HEK293 (cell line): ENCODE measurements at regions not wholly inside any gene's neighbourhood (a gene's known extent, or its start where the extent isn't known, plus 50 kb on each side); places are given as distances from the start of the nearest gene placed in this dataset.
A peak's percentile ranks its signal among the peaks of the same experiment; 100 is the strongest.

ENCODE experiments used
- CTCF ChIA-PET: fragments of 350-600 bp; formaldehyde crosslinking; extraction: SDS; loops from one replicate; lab custom pipeline; 2021; ENCODE audit warnings: antibody characterized with exemption; lab: Yijun Ruan, JAX
- POLR2A ChIA-PET: fragments of 300-600 bp; formaldehyde crosslinking; extraction: SDS; loops from one replicate; lab custom pipeline; 2020; ENCODE audit warnings: antibody characterized with exemption, inconsistent platforms; lab: Yijun Ruan, JAX
- H3K27ac ChIP-seq: fragments of 200-500 bp; sonication (Bioruptor generic); 2 replicates; pipeline ENCODE4 v1.5.1; 2014; ENCODE audit warnings: low read depth, low read length, control low read depth, inconsistent platforms; ENCODE audit errors: extremely low read depth
- H3K36me3 ChIP-seq, 2 experiments: fragments of 200-500 bp in 1 of 2; sonication (Bioruptor generic) in 1 of 2; 1 replicate in 1 of 2; 2 replicates in 1 of 2; pipeline ENCODE4 v1.5.1; 2014 to 2017; ENCODE audit warnings: inconsistent platforms in 2 of 2, low read length in 2 of 2; ENCODE audit not compliant: control insufficient read depth in 2 of 2, insufficient read depth in 1 of 2
- H3K4me1 ChIP-seq: fragments of 200-500 bp; sonication (Bioruptor generic); 2 replicates; pipeline ENCODE4 v1.5.1; 2014; ENCODE audit warnings: mild to moderate bottlenecking, low read length, inconsistent platforms; ENCODE audit not compliant: control insufficient read depth, insufficient read depth
- H3K4me3 ChIP-seq: 2 replicates; pipeline ENCODE4 v1.5.1; 2011; ENCODE audit warnings: low read depth, mild to moderate bottlenecking, control low read depth, low read length, moderate library complexity
- H3K9me3 ChIP-seq: fragments of 200-500 bp; sonication (Bioruptor generic); 2 replicates; pipeline ENCODE4 v1.5.1; 2014; ENCODE audit warnings: low read depth, low read length, inconsistent platforms; ENCODE audit not compliant: control insufficient read depth, insufficient read depth
- ATF2 ChIP-seq: fragments of 450-650 bp; formaldehyde crosslinking; IDR thresholded peaks from 2 replicates; pipeline ENCODE4 v1.5.1; 2016; ENCODE audit warnings: missing biosample characterization, missing genetic modification characterization, low read depth
- BCL11A ChIP-seq: fragments of 450-650 bp; formaldehyde crosslinking; IDR thresholded peaks from 2 replicates; pipeline ENCODE4 v1.5.1; 2016; ENCODE audit warnings: low read depth, missing biosample characterization, missing genetic modification characterization
- MEIS1 ChIP-seq: sonication (generic); formaldehyde crosslinking; IDR thresholded peaks from 2 replicates; pipeline ENCODE4 v1.8.1; 2022; ENCODE audit warnings: missing genetic modification reagents, mild to moderate bottlenecking, borderline replicate concordance
- MYNN ChIP-seq: fragments of 450-650 bp; formaldehyde crosslinking; IDR thresholded peaks from 2 replicates; pipeline ENCODE4 v1.5.1; 2016; ENCODE audit warnings: missing biosample characterization, missing genetic modification characterization, borderline replicate concordance
- WT1 ChIP-seq: fragments of 450-650 bp; formaldehyde crosslinking; IDR thresholded peaks from 2 replicates; pipeline ENCODE4 v1.5.1; 2016; ENCODE audit warnings: missing biosample characterization, missing genetic modification characterization
- ZBTB21 ChIP-seq: fragments of 450-650 bp; formaldehyde crosslinking; IDR thresholded peaks from 2 replicates; pipeline ENCODE4 v1.5.1; 2017; ENCODE audit warnings: missing biosample characterization, missing genetic modification characterization
- ZFHX2 ChIP-seq: fragments of 450-650 bp; formaldehyde crosslinking; conservative IDR thresholded peaks from 2 replicates; pipeline ENCODE4 v1.5.1; 2016; ENCODE audit warnings: missing biosample characterization, missing genetic modification characterization
- ZFP37 ChIP-seq: fragments of 450-650 bp; formaldehyde crosslinking; IDR thresholded peaks from 2 replicates; pipeline ENCODE4 v1.5.1; 2016; ENCODE audit warnings: missing biosample characterization, missing genetic modification characterization
- ZIC2 ChIP-seq: fragments of 450-650 bp; formaldehyde crosslinking; IDR thresholded peaks from 2 replicates; pipeline ENCODE4 v1.5.1; 2016; ENCODE audit warnings: missing biosample characterization, missing genetic modification characterization
- ZNF132 ChIP-seq: fragments of 450-650 bp; formaldehyde crosslinking; IDR thresholded peaks from 2 replicates; pipeline ENCODE4 v1.5.1; 2017; ENCODE audit warnings: missing biosample characterization, missing genetic modification characterization, borderline replicate concordance
- ZNF155 ChIP-seq: fragments of 450-650 bp; formaldehyde crosslinking; IDR thresholded peaks from 2 replicates; pipeline ENCODE4 v1.5.1; 2016; ENCODE audit warnings: missing biosample characterization, missing genetic modification characterization
- ZNF184 ChIP-seq: fragments of 450-650 bp; IDR thresholded peaks from 2 replicates; pipeline ENCODE4 v1.5.1; 2018; ENCODE audit warnings: missing biosample characterization, mild to moderate bottlenecking, missing genetic modification characterization
- ZNF221 ChIP-seq: fragments of 450-650 bp; formaldehyde crosslinking; IDR thresholded peaks from 2 replicates; pipeline ENCODE4 v1.5.1; 2017; ENCODE audit warnings: missing biosample characterization, missing genetic modification characterization, borderline replicate concordance
- ZNF239 ChIP-seq: fragments of 450-650 bp; formaldehyde crosslinking; IDR thresholded peaks from 2 replicates; pipeline ENCODE4 v1.5.1; 2016; ENCODE audit warnings: missing biosample characterization, missing genetic modification characterization
- ZNF24 ChIP-seq: fragments of 450-650 bp; formaldehyde crosslinking; IDR thresholded peaks from 2 replicates; pipeline ENCODE4 v1.5.1; 2016; ENCODE audit warnings: missing biosample characterization, missing genetic modification characterization
- ZNF248 ChIP-seq: fragments of 450-650 bp; formaldehyde crosslinking; IDR thresholded peaks from 2 replicates; pipeline ENCODE4 v1.5.1; 2017; ENCODE audit warnings: missing biosample characterization, missing genetic modification characterization
- ZNF292 ChIP-seq: fragments of 450-650 bp; formaldehyde crosslinking; IDR thresholded peaks from 2 replicates; pipeline ENCODE4 v1.5.1; 2016; ENCODE audit warnings: low read depth, missing biosample characterization, missing genetic modification characterization, borderline replicate concordance
- ZNF335 ChIP-seq: fragments of 450-650 bp; formaldehyde crosslinking; conservative IDR thresholded peaks from 2 replicates; pipeline ENCODE4 v1.5.1; 2016; ENCODE audit warnings: missing biosample characterization, missing genetic modification characterization
- ZNF341 ChIP-seq: fragments of 450-650 bp; formaldehyde crosslinking; IDR thresholded peaks from 2 replicates; pipeline ENCODE4; 2016; ENCODE audit warnings: low read depth, missing biosample characterization, missing genetic modification characterization
- ZNF513 ChIP-seq: fragments of 450-650 bp; IDR thresholded peaks from 2 replicates; pipeline ENCODE4 v1.5.1; 2018; ENCODE audit warnings: missing biosample characterization, missing genetic modification characterization
- ZNF514 ChIP-seq: fragments of 450-650 bp; formaldehyde crosslinking; IDR thresholded peaks from 2 replicates; pipeline ENCODE4 v1.5.1; 2016; ENCODE audit warnings: missing biosample characterization, missing genetic modification characterization
- ZNF548 ChIP-seq: fragments of 450-650 bp; formaldehyde crosslinking; IDR thresholded peaks from 2 replicates; pipeline ENCODE4 v1.5.1; 2016; ENCODE audit warnings: missing biosample characterization, missing genetic modification characterization
- ZNF585B ChIP-seq: fragments of 450-650 bp; formaldehyde crosslinking; IDR thresholded peaks from 2 replicates; pipeline ENCODE4 v1.5.1; 2016; ENCODE audit warnings: missing biosample characterization, missing genetic modification characterization
- ZNF629 ChIP-seq: fragments of 450-650 bp; formaldehyde crosslinking; IDR thresholded peaks from 2 replicates; pipeline ENCODE4 v1.5.1; 2017; ENCODE audit warnings: missing biosample characterization, missing genetic modification characterization
- ZNF701 ChIP-seq: fragments of 450-650 bp; formaldehyde crosslinking; IDR thresholded peaks from 2 replicates; pipeline ENCODE4 v1.5.1; 2016; ENCODE audit warnings: missing biosample characterization, missing genetic modification characterization

DNA sequence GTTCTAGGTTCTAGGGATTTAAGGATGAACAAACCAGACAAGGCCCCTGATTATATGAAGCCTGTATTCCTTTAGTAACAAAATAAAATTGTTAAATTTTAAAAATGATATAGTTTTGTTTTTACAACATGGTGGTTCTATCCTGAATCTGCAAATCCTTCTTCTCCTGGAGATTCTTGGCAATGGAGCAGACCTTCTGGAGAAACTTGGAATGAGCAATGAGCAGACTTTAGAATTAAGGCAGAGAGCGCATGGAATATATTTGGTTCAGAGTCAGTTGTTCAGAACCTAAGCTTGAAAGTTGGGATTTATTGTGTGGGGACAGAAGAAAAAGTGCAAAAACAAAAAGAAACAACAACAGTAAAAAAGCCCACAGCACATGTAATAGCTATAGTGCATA is 381.1 kb downstream of the ADGRL2 start (continued):
- TF ChIP-seq ZNF701 (tag by site-specific recombination) (no peak), ZNF514 (tag by site-specific recombination) (no peak), ZNF513 (no peak)

GRCh38 chr1:82179131-82179530 is 378.4 kb downstream of the ADGRL2 start:
- ChIA-PET CTCF (no interaction called here), POLR2A (no interaction called here)
- Histone ChIP-seq H3K36me3 (no peaks in the 10 kb centered on the region), H3K4me3 (no peak overlapping the region), H3K27ac (no peak overlapping the region), H3K4me1 (no peaks in the 10 kb centered on the region), H3K9me3 (no peaks in the 10 kb centered on the region)
- no peak for TF ChIP-seq MYNN (tag by site-specific recombination)
- no peak for TF ChIP-seq ZNF155
- no peak for TF ChIP-seq ZNF292 (tag by site-specific recombination)
- TF ChIP-seq BCL11A (tag by site-specific recombination), result no peak
- TF ChIP-seq MEIS1 (CRISPR knock-in tag), result no peak
- no peak for TF ChIP-seq ZFP37 (tag by site-specific recombination)
- TF ChIP-seq ZNF24 (tag by site-specific recombination), result no peak
- no peak for TF ChIP-seq WT1 (tag by site-specific recombination)
- TF ChIP-seq ZNF221, result no peak
- TF ChIP-seq ZNF132 (tag by site-specific recombination), result no peak
- TF ChIP-seq ZNF239 (tag by site-specific recombination), result no peak
- TF ChIP-seq ZNF341 (tag by site-specific recombination), result no peak
- TF ChIP-seq ZFHX2 (tag by site-specific recombination), result no peak
- TF ChIP-seq ZNF184, result no peak
- no peak for TF ChIP-seq ZIC2
- no peak for TF ChIP-seq ZNF585B
- no peak for TF ChIP-seq ZNF248 (tag by site-specific recombination)

GRCh38 chr1:82177192-82177591 is 376.5 kb downstream of the ADGRL2 start:
- TF ChIP-seq ZNF548 (tag by site-specific recombination), result no peak
- H3K9me3 ChIP-seq, result no peaks in the 10 kb centered on the region
- ChIA-PET CTCF (no interaction called here), POLR2A (interaction anchor here (0.8 kb wide), 1 partner anchor 9 kb away, joined by 3 read pairs; no protein-coding TSS in a partner anchor)
- H3K4me1 ChIP-seq, result no peaks in the 10 kb centered on the region
- no peaks in the 10 kb centered on the region for H3K36me3 ChIP-seq
- no peak overlapping the region for H3K27ac ChIP-seq
- no peak overlapping the region for H3K4me3 ChIP-seq

GRCh38 chr1:82171955-82172354 is 371.2 kb downstream of the ADGRL2 start:
- TF ChIP-seq ZBTB21 (tag by site-specific recombination), result peak; percentile 54; the same call in 1 of the 2 replicates
- TF ChIP-seq ZNF629 (tag by site-specific recombination), result no peak
- TF ChIP-seq ZNF335, result 0 out of 2 replicates have a peak, but pooled peaks have one; percentile 31
- TF ChIP-seq ATF2 (tag by site-specific recombination), result peak; percentile 91
- no peak for TF ChIP-seq ZNF292 (tag by site-specific recombination)
- no peaks in the 10 kb centered on the region; the same call in 1 of the 2 replicates for H3K4me1 ChIP-seq
- H3K27ac ChIP-seq, result no peak overlapping the region
- POLR2A ChIA-PET, result no interaction called here
- no peak overlapping the region for H3K4me3 ChIP-seq
- CTCF ChIA-PET, result interaction anchor here (0.6 kb wide), 1 partner anchor 570 kb away, joined by 3 read pairs; no protein-coding TSS in a partner anchor
- no peaks in the 10 kb centered on the region for H3K9me3 ChIP-seq
- H3K36me3 ChIP-seq, result no peaks in the 10 kb centered on the region
